Uterus (tissue), 3 donors: ENCODE measurements at regions not wholly inside any gene's neighbourhood (a gene's known extent, or its start where the extent isn't known, plus 50 kb on each side); places are given as distances from the start of the nearest gene placed in this dataset.

ENCODE experiments used
- DNase-seq, 2 donors: peaks; one replicate each; pipeline ENCODE4 v3.0.0-alpha.2; 2019 to 2020
- H3K27ac ChIP-seq, 2 donors: fragments of 200-600 bp; sonication (generic); 1 replicate in 1 of 2; 2 replicates in 1 of 2; pipeline ENCODE4 v1.5.1; 2016 to 2018
- H3K27me3 ChIP-seq, 2 donors: fragments of 200-600 bp; sonication (generic); one replicate each; pipeline ENCODE4 v1.5.1; 2018 to 2019; ENCODE audit warnings: control low read depth in 1 of 2
- H3K36me3 ChIP-seq, 2 donors: fragments of 200-600 bp; sonication (generic); one replicate each; pipeline ENCODE4 v1.5.1; 2019; ENCODE audit warnings: control low read depth in 1 of 2
- H3K4me1 ChIP-seq, 2 donors: fragments of 200-600 bp; sonication (generic); one replicate each; pipeline ENCODE4 v1.5.1; 2018 to 2019; ENCODE audit warnings: control low read depth in 1 of 2
- H3K4me3 ChIP-seq, 2 donors: fragments of 200-600 bp; sonication (generic); 1 replicate in 1 of 2; 2 replicates in 1 of 2; pipeline ENCODE4 v1.5.1; 2018 to 2019; ENCODE audit warnings: mild to moderate bottlenecking in 1 of 2
- H3K9me3 ChIP-seq, 2 donors: fragments of 200-600 bp; sonication (generic); one replicate each; pipeline ENCODE4 v1.5.1; 2019; ENCODE audit warnings: control low read depth in 1 of 2
- CTCF ChIP-seq, 4 experiments: fragments of 200-600 bp in 2 of 4; fragments of 450-650 bp in 2 of 4; sonication (generic) in 2 of 4; IDR thresholded peaks; one replicate each; pipeline ENCODE4 v1.5.1; 2016 to 2019; ENCODE audit warnings: antibody characterized with exemption in 4 of 4, mild to moderate bottlenecking in 2 of 4, moderate library complexity in 1 of 4
- POLR2A ChIP-seq, 2 donors: fragments of 450-650 bp; IDR thresholded peaks; one replicate each; pipeline ENCODE4 v1.6.1; 2016; ENCODE audit warnings: antibody characterized with exemption in 2 of 2, mild to moderate bottlenecking in 1 of 2, moderate library complexity in 1 of 2
- intact Hi-C: fragments of 100-400 bp; cut with DNase I; formaldehyde crosslinking; loops from one replicate; pipeline ENCODE4 v1.15.1; 2023; ENCODE audit warnings: low total_unique reads
- donor health status: DM: yes; HTN: yes; CAD: no.

DNA sequence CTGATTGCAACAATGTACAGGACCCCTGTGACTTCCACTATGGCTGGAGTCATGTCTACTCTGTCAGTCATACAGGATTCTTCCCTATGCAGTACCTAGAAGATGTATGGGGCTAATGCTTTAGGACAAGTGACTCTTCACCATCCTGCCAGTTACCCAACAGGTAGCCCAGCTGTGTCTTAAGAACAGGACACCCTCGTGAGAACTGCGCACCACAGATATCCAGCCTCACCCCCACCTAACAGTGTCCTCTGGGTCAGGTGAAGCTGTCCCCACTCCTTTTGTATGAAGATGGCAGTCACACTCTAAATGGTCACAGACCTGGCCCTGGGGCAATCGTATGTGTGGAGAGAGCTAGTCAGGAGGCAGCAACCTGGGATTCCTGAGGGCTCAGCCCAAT, 191.6 kb downstream of the C6orf118 start:
- DNase-seq = no peak
- Histone ChIP-seq H3K4me1 (no peaks in the 10 kb centered on the region), H3K27me3 (no peaks in the 10 kb centered on the region), H3K27ac (no peak overlapping the region), H3K36me3 (no peaks in the 10 kb centered on the region), H3K9me3 (no peaks in the 10 kb centered on the region), H3K4me3 (no peak overlapping the region)
- TF ChIP-seq POLR2A (IDR thresholded peaks at IDR 0.05) (no peak), CTCF (IDR thresholded peaks at IDR 0.05) (no peak)
- intact Hi-C loops = no loop called here

GRCh38 chr6:165117121-165117520, 192.3 kb downstream of the C6orf118 start:
- intact Hi-C loops = no loop called here
- no peaks in the 10 kb centered on the region for H3K27me3 ChIP-seq
- no peak for DNase-seq
- no peaks in the 10 kb centered on the region for H3K4me1 ChIP-seq
- no peaks in the 10 kb centered on the region for H3K9me3 ChIP-seq
- no peak overlapping the region for H3K4me3 ChIP-seq
- H3K36me3 ChIP-seq = no peaks in the 10 kb centered on the region
- H3K27ac ChIP-seq = no peak overlapping the region
- TF ChIP-seq POLR2A (IDR thresholded peaks at IDR 0.05) = no peak
- no peak for TF ChIP-seq CTCF (IDR thresholded peaks at IDR 0.05)

- H3K27me3 ChIP-seq = no peaks in the 10 kb centered on the region
- no peak overlapping the region for H3K27ac ChIP-seq
- H3K36me3 ChIP-seq = no peaks in the 10 kb centered on the region
- TF ChIP-seq CTCF (IDR thresholded peaks at IDR 0.05) (no peak), POLR2A (IDR thresholded peaks at IDR 0.05) (no peak)
- H3K4me3 ChIP-seq = no peak overlapping the region
- H3K4me1 ChIP-seq = no peaks in the 10 kb centered on the region
- DNase-seq = no peak
- no peaks in the 10 kb centered on the region for H3K9me3 ChIP-seq
- intact Hi-C loops = no loop called here
Observed at GRCh38 chr6:165110860-165111259, 198.5 kb downstream of the C6orf118 start.

GRCh38 chr6:165109011-165109410, 200.4 kb downstream of the C6orf118 start:
- intact Hi-C loops = no loop called here
- TF ChIP-seq POLR2A (IDR thresholded peaks at IDR 0.05) (no peak), CTCF (IDR thresholded peaks at IDR 0.05) (no peak)
- H3K36me3 ChIP-seq = no peaks in the 10 kb centered on the region
- H3K4me3 ChIP-seq = no peak overlapping the region
- no peaks in the 10 kb centered on the region for H3K4me1 ChIP-seq
- no peak for DNase-seq
- no peaks in the 10 kb centered on the region for H3K27me3 ChIP-seq
- no peaks in the 10 kb centered on the region for H3K9me3 ChIP-seq
- H3K27ac ChIP-seq = no peak overlapping the region

DNA sequence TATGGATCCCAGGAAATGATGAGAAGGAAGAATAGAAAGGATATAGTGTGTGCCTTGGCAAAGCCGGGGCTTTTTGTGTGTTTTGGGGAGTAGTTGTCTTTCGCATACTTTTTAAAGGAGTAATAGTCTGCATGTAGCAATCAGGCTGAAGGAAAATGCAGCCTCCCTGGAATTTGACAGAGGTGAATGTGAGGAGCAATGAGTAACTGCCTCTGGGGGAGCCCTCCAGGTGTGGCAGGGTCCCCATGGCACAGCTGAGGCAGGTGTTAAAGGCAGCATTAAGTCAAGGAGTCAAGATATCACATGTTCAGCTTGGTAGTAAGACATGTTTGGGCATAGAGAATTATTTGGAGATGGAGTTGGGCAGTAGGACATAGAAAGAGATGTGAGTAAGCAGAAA, 203.1 kb downstream of the C6orf118 start:
- Histone ChIP-seq H3K27me3 (no peaks in the 10 kb centered on the region), H3K4me3 (no peak overlapping the region), H3K36me3 (no peaks in the 10 kb centered on the region), H3K4me1 (no peaks in the 10 kb centered on the region), H3K9me3 (no peaks in the 10 kb centered on the region), H3K27ac (no peak overlapping the region)
- intact Hi-C loops = no loop called here
- no peak for DNase-seq
- no peak for TF ChIP-seq CTCF (IDR thresholded peaks at IDR 0.05)
- no peak for TF ChIP-seq POLR2A (IDR thresholded peaks at IDR 0.05)
